Lower lobe of right lung (tissue), 2 donors: ENCODE measurements at regions not wholly inside any gene's neighbourhood (a gene's known extent, or its start where the extent isn't known, plus 50 kb on each side); places are given as distances from the start of the nearest gene placed in this dataset.

Experiments
- ATAC-seq, 2 donors: fragments of 200-7000 bp; cut with Tn5 transposase; one replicate each; pipeline ENCODE4 v1.9.1; 2020 to 2022; ENCODE audit warnings: mild to moderate bottlenecking in 2 of 2, moderate library complexity in 2 of 2
- DNase-seq: peaks from one replicate; pipeline ENCODE4 v3.0.0-alpha.2; 2020
- H3K27ac ChIP-seq: fragments of 200-600 bp; one replicate; pipeline ENCODE4 v1.8.0; 2022
- H3K27me3 ChIP-seq: fragments of 200-600 bp; one replicate; pipeline ENCODE4 v1.8.0; 2022; ENCODE audit warnings: low read depth
- H3K36me3 ChIP-seq: fragments of 200-600 bp; one replicate; pipeline ENCODE4 v1.8.0; 2022; ENCODE audit warnings: mild to moderate bottlenecking
- H3K4me1 ChIP-seq: fragments of 200-600 bp; one replicate; pipeline ENCODE4 v1.8.0; 2022
- H3K4me3 ChIP-seq: fragments of 200-600 bp; one replicate; pipeline ENCODE4 v1.8.0; 2022; ENCODE audit warnings: mild to moderate bottlenecking
- H3K9me3 ChIP-seq: fragments of 200-600 bp; one replicate; pipeline ENCODE4 v1.8.0; 2022
- intact Hi-C: fragments of 100-400 bp; cut with DNase I; formaldehyde crosslinking; loops from one replicate; pipeline ENCODE4 v1.11.0; 2022
- TF ChIP-seq, protein P1 (sequence below): fragments of 200-600 bp; IDR thresholded peaks from one replicate; pipeline ENCODE4 v1.8.0; 2022; ENCODE audit warnings: antibody characterized with exemption, mild to moderate bottlenecking
- donor health status: DM: no; HTN: yes; CAD: no; lungs with severe emphysema.

DNA sequence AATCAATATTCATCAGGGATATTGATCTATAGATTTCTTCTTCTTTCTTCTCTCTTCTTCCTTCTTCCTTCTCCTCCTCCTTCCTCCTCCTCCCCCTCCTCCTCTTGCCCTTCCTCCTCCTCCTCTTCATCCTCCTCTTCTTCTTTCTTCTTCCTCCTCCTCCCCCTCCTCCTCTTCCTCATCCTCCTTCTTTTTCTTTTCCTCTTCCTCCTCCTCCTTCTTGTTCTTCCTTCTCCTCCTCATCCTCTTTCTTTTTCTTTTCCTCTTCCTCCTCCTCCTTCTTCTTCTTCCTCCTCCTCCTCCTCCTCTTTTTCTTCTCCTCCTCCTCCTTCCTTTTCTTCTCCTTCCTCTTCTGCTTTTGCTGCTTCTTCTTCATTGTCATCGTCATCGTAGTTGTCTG is 52.4 kb upstream of the SERINC1 start:
- H3K9me3 ChIP-seq: no peaks in the 10 kb centered on the region
- intact Hi-C loops: no loop called here
- TF ChIP-seq, protein P1, sequence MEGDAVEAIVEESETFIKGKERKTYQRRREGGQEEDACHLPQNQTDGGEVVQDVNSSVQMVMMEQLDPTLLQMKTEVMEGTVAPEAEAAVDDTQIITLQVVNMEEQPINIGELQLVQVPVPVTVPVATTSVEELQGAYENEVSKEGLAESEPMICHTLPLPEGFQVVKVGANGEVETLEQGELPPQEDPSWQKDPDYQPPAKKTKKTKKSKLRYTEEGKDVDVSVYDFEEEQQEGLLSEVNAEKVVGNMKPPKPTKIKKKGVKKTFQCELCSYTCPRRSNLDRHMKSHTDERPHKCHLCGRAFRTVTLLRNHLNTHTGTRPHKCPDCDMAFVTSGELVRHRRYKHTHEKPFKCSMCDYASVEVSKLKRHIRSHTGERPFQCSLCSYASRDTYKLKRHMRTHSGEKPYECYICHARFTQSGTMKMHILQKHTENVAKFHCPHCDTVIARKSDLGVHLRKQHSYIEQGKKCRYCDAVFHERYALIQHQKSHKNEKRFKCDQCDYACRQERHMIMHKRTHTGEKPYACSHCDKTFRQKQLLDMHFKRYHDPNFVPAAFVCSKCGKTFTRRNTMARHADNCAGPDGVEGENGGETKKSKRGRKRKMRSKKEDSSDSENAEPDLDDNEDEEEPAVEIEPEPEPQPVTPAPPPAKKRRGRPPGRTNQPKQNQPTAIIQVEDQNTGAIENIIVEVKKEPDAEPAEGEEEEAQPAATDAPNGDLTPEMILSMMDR: no peak
- no peaks in the 10 kb centered on the region for H3K36me3 ChIP-seq
- no peak overlapping the region for H3K27ac ChIP-seq
- H3K4me1 ChIP-seq: no peaks in the 10 kb centered on the region
- DNase-seq (no peak), ATAC-seq (no peak)
- no peak overlapping the region for H3K4me3 ChIP-seq
- H3K27me3 ChIP-seq: no peaks in the 10 kb centered on the region

DNA sequence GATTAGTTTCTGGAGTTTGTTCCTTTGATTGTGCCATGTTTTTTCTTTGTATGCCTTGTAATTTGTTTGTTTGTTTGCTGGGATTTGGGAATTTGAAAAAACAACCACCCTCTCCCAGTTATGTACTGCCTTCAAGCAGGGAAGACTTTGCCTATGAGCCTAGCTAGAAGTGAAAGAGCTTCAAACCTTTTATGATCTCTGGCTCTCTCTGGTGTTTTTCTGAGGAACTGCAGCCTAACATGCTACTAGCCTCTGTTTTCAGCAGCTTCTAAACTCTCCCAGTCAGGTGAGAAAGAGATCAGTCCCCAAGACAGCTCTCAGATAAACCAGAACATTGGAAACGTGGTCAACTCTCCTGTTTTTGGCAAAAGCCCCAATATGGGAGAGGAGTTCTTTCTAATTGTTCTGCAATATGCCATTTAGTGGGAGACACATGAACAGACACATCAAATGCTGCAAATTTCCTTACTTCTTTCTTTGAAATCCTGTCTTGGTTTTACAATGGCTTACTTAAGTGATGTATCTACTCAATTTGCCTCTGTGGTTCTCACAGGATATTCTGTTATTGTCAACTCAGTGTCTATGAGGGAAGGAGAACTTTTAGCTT is 58.9 kb upstream of the SERINC1 start:
- ATAC-seq (peak; percentile 79 to 89), DNase-seq (no peak)
- no peaks in the 10 kb centered on the region for H3K27me3 ChIP-seq
- TF ChIP-seq, protein P1: peak; percentile 92
- no peaks in the 10 kb centered on the region for H3K9me3 ChIP-seq
- H3K4me3 ChIP-seq: no peak overlapping the region
- intact Hi-C loops: no loop called here
- H3K36me3 ChIP-seq: no peaks in the 10 kb centered on the region
- no peak overlapping the region for H3K27ac ChIP-seq
- no peaks in the 10 kb centered on the region for H3K4me1 ChIP-seq

DNA sequence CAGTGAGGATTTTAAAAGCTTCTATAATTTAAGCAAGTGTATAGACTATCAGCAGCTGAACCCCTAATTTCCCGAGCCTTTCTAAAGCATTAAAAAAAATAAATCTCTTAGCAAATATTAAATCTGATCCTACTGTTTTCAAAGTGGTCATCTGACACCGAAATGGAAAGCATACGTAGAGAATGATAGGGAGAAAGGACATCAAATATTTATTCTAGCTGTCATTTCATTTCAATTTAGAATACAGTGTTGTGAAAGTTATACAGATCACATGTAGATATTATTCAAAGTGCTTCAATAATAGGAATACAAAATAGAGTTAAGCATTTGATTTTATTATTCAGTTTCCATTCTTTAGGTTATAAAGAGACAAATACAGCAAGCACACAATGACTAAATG is 61.9 kb upstream of the PKIB start:
- Histone ChIP-seq H3K27ac (no peak overlapping the region), H3K9me3 (no peaks in the 10 kb centered on the region), H3K27me3 (no peaks in the 10 kb centered on the region), H3K36me3 (no peaks in the 10 kb centered on the region), H3K4me1 (no peaks in the 10 kb centered on the region), H3K4me3 (no peak overlapping the region)
- DNase-seq (no peak), ATAC-seq (no peak)
- intact Hi-C loops: no loop called here
- TF ChIP-seq, protein P1: no peak

DNA sequence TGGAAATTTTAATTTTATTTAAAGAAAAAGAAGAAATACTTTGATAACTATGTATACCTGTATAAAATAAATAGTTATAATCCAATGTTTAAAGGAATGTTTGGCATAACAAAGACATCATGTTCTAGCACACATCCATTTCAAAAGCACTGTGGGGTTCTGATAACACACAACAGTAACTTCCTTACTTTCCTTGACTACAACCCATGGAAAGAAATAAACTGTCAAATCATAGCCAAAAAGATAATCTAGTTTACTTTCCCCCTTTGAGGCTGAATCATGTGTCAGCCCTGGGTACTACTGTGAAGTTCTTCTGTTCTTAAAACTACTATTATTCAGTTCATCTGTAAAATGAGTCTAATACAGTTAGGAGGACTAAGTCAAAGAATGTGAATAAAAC is 61.4 kb upstream of the PKIB start:
- Histone ChIP-seq H3K27ac (no peak overlapping the region), H3K36me3 (no peaks in the 10 kb centered on the region), H3K9me3 (no peaks in the 10 kb centered on the region), H3K4me1 (no peaks in the 10 kb centered on the region), H3K4me3 (no peak overlapping the region), H3K27me3 (no peaks in the 10 kb centered on the region)
- DNase-seq (no peak), ATAC-seq (no peak)
- intact Hi-C loops: no loop called here
- TF ChIP-seq, protein P1: no peak

DNA sequence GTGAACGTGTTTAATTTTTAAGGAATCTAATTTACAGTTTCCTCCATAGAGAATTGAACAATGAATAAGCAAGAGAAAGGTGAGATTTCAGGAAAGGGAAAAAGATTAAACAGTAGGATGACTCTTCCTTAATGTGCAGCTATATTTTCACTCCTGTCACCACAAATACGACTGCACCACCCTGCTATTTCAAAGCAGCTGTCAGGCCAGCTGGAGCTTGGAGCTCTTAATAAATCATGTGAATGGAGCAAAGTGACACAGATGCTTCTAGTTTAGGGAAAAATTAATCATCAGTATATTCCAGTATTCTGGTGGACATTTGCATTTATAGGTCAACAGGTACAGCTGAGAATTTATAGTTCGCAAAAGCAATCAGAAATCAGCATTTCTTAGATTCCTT is 56.5 kb upstream of the PKIB start:
- no peak overlapping the region for H3K27ac ChIP-seq
- H3K9me3 ChIP-seq: no peaks in the 10 kb centered on the region
- no peaks in the 10 kb centered on the region for H3K36me3 ChIP-seq
- intact Hi-C loops: no loop called here
- no peaks in the 10 kb centered on the region for H3K4me1 ChIP-seq
- ATAC-seq (no peak), DNase-seq (no peak)
- H3K27me3 ChIP-seq: no peaks in the 10 kb centered on the region
- TF ChIP-seq, protein P1: no peak
- no peak overlapping the region for H3K4me3 ChIP-seq

DNA sequence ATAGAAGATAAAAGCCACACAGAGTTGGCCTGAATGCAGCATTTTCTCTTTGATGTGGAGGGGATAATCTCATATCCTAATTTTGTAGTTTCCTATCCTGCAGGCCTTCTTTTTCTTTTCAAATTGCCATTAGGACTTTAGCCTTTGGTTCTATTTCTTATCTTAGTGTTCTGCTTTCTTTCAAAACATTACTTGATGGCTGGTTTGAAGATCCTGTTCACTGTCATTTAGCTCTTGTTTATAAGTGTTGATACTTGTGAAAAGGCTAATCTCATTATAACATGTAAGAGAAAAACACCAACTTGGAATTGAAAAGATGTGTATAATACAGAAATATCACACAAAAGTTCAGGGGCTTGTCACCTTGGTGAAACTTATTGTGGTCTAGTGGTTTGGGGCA is 54.6 kb upstream of the PKIB start:
- ATAC-seq (no peak), DNase-seq (no peak)

More for the DNA sequence above, 54.6 kb upstream of the PKIB start:
- H3K27me3 ChIP-seq: no peaks in the 10 kb centered on the region
- no peaks in the 10 kb centered on the region for H3K36me3 ChIP-seq
- H3K27ac ChIP-seq: no peak overlapping the region
- TF ChIP-seq, protein P1: no peak
- H3K9me3 ChIP-seq: no peaks in the 10 kb centered on the region
- intact Hi-C loops: no loop called here
- H3K4me3 ChIP-seq: no peak overlapping the region
- H3K4me1 ChIP-seq: no peaks in the 10 kb centered on the region
